Stimulated activated effector memory CD8-positive, alpha-beta T cell treated with anti-CD3 and anti-CD28 coated beads, Interleukin-12 subunit alpha, Interleukin-12 subunit beta, amount 100 ng/mL, for 72 hours (primary cell): ENCODE measurements at regions not wholly inside any gene's neighbourhood (a gene's known extent, or its start where the extent isn't known, plus 50 kb on each side); places are given as distances from the start of the nearest gene placed in this dataset.

Experiments
- ATAC-seq: fragments of 150-1000 bp; cut with Tn5 transposase; 2 replicates; pipeline ENCODE4 v1.10.0; 2021
- DNase-seq, 2 donors: peaks; one replicate each; pipeline ENCODE4 v3.0.0; 2021 to 2022; ENCODE audit warnings: low spot score in 2 of 2
- H3K27ac Mint-ChIP-seq: one replicate; pipeline ENCODE4 v1.8.0; 2022; ENCODE audit warnings: mild to moderate bottlenecking, mixed read lengths
- H3K36me3 Mint-ChIP-seq: one replicate; pipeline ENCODE4 v1.8.0; 2022; ENCODE audit warnings: mild to moderate bottlenecking, mixed read lengths
- H3K4me1 Mint-ChIP-seq: one replicate; pipeline ENCODE4 v1.8.0; 2022; ENCODE audit warnings: mixed read lengths
- H3K4me3 Mint-ChIP-seq: one replicate; pipeline ENCODE4 v1.8.0; 2022; ENCODE audit warnings: mild to moderate bottlenecking, mixed read lengths
- H3K9me3 Mint-ChIP-seq: one replicate; pipeline ENCODE4 v1.8.0; 2022; ENCODE audit warnings: mixed read lengths

DNA sequence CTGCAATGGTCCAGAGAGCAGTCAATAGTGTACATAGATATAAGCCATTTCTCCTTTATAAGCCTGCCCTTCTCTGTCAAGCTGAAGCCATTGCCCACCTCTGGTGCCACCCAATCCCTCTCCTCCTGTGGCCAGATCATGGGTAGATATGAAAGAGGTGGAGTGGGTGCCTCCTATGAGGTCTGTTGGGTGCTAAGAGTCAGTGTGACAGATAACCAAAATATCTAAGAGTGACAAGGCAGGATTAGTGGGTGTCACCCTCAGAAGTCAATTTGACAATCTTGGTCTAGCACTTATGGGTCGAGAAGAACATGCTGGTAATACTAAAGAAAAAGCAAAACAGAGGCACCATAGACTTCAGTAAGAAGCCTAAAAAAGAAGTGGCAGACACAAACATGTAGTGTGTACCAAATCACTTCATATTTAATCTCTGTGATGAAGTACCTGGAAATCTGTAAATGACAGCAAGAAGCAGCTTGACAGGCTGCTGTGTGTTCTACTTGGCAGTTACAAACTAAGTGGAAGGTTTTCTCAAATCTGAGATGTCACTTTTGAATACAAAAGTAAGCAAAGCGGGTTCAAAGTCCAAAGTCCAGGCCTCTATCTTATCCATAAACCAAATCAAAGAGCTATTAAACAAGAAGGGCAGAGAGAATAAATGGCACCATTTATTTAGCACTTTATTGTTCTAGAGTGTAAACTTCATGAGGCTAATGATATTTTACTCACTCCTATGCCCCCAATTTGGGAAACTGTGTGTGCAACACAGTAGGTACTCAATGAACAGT lies 118.9 kb upstream of the EOMES start:
- H3K36me3 Mint-ChIP-seq, result no peaks in the 10 kb centered on the region

DNA sequence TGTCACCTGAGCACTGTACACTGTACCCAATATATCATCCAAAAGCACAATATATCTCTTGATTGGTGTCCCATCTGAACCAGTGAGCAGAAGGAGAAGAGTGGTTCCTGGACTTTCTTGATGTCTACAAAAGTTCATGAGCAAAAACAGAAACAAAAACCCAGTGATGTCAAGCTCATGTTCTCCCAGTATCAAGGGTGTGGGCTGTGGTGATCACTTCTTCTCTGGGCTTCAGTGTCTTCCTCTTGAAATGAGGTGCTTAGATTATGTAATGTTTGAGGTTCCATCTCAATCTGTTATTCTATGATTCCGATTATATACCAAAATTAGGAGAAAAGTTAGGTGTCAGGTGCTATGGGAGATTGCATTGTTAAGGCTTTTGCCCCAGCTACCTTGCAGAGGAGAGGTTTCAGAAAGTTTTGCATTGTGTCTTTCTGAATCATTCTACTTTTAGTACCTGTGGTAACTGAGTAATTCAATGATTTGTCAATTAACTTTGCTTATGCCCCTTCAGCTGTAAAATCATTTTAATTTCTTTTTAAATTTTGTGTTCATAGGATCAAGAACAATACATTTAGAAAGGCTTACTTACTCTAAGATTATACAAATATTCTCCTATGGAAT lies 122.0 kb upstream of the EOMES start:
- DNase-seq (no peak), ATAC-seq (peak; percentile 85)
- Mint-ChIP-seq H3K4me3 (peak overlapping the region; percentile 9), H3K4me1 (peaks cover 58% of the 10 kb centered on the region), H3K9me3 (no peaks in the 10 kb centered on the region), H3K27ac (peak overlapping the region; percentile 60), H3K36me3 (no peaks in the 10 kb centered on the region)

More for the DNA sequence above, 118.9 kb upstream of the EOMES start:
- ATAC-seq (peak; percentile 80), DNase-seq (peak in 1 of 2 donors; percentile 55)
- no peaks in the 10 kb centered on the region for H3K9me3 Mint-ChIP-seq
- peaks cover 43% of the 10 kb centered on the region for H3K4me1 Mint-ChIP-seq
- no peak overlapping the region for H3K27ac Mint-ChIP-seq
- H3K4me3 Mint-ChIP-seq, result no peak overlapping the region

- peaks cover 38% of the 10 kb centered on the region for H3K4me1 Mint-ChIP-seq
- no peak overlapping the region for H3K27ac Mint-ChIP-seq
- H3K36me3 Mint-ChIP-seq, result no peaks in the 10 kb centered on the region
- H3K9me3 Mint-ChIP-seq, result no peaks in the 10 kb centered on the region
- no peak overlapping the region for H3K4me3 Mint-ChIP-seq
- ATAC-seq, result no peak
- no peak for DNase-seq
These were observed 125.6 kb upstream of the EOMES start for GRCh38 chr3:27847697-27848096.

DNA sequence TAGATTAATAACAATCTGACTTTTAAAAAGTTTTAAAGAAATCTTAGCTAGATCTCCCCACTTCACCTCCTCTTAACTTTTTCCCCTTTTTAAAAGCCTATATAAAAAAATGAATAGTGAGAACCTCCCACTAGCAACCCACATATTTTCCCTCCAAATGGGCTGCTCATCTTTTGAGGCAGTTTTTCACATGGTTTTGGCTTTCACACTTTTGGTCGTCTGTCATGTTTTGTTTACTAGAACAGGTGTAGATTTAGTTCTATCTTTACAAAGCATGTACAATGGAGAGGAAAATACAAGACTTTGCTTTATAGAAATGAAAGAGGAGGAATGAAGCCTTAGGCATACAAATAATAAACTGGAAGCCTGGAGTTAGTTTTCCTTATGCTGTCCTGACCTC lies 126.7 kb upstream of the EOMES start:
- Mint-ChIP-seq H3K4me1 (peaks cover 29% of the 10 kb centered on the region), H3K27ac (peak overlapping the region; percentile 65), H3K9me3 (peaks cover 4% of the 10 kb centered on the region), H3K36me3 (no peaks in the 10 kb centered on the region), H3K4me3 (no peak overlapping the region)
- ATAC-seq (peak; percentile 50), DNase-seq (no peak)

DNA sequence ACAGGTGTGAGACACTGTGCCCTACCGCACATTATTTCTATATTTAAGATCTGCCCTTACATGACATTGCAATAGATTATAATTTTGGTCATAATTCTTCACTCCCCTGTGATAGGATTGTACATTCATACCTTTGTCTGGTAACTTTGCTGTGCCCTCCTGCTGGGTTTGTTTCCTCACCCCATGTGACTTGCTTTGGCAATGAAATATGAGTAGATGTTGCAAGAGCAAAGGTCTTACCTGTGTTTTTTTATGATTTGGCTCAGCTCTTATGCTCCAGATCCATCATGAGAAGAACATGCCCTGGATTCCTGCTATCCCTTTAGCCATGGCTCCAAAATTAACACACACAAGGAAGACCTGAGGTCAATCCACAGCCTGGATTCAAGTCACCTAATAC lies 137.7 kb upstream of the EOMES start:
- no peak for DNase-seq
- H3K36me3 Mint-ChIP-seq, result no peaks in the 10 kb centered on the region
- peak overlapping the region; percentile 81 for H3K27ac Mint-ChIP-seq
- no peak for ATAC-seq
- peaks cover 6% of the 10 kb centered on the region for H3K9me3 Mint-ChIP-seq
- no peak overlapping the region for H3K4me3 Mint-ChIP-seq
- H3K4me1 Mint-ChIP-seq, result peaks cover 31% of the 10 kb centered on the region

DNA sequence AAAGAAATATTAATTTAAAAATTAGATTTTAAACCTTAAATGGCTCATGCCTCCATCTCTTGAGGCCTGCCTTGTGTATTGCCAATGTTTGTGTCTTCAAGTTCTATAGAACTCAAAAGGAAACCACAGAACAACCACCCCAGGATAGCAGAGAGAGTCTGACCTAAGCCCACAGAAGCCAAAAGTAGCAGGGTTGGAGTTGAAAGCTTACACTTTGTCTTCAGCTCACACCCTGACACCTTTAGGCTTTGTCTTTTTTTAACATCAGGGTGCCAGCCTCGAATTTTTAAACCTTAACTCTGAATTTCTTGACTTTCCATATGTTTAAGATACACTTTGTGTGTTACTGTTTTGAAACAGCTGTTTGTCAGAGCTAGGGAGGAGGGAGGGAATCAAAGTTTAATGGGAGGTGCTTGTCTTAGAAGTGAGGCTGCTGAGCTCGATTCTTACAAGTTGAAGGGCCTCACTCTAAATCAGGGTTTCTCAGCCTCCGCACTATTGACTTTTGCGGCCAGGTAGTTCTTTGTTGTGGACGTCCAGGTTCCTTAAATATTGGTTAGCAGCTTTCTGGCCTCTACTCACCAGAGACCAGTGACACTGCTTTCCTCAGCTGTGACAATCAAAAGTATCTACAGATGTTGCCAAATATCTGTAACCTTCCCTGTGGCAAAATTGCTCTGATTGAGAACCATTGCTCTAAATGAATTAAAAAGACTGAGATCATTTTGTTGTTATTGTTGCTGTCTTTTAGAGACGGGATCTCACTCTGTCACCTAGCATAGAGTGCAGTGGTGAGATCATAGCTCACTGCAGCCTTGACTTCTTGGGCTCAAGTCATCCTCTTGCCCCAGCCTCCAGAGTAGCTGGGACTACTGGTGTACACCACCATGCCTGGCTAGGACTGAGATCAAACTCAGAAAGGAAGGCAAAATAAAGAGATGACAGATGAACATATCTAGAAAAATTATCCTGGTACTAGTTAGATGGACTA lies 139.2 kb upstream of the EOMES start:
- ATAC-seq (peak; percentile 98), DNase-seq (peak in 1 of 2 donors; percentile 65)
- Mint-ChIP-seq H3K4me3 (peak overlapping the region; percentile 24), H3K36me3 (no peaks in the 10 kb centered on the region), H3K9me3 (peaks cover 6% of the 10 kb centered on the region), H3K27ac (peak overlapping the region; percentile 81), H3K4me1 (peaks cover 31% of the 10 kb centered on the region)

GRCh38 chr3:27865731-27866130 lies 143.6 kb upstream of the EOMES start:
- Mint-ChIP-seq H3K4me3 (no peak overlapping the region), H3K27ac (no peak overlapping the region), H3K4me1 (peaks cover 23% of the 10 kb centered on the region), H3K9me3 (peaks cover 19% of the 10 kb centered on the region), H3K36me3 (no peaks in the 10 kb centered on the region)
- DNase-seq (no peak), ATAC-seq (no peak)

DNA sequence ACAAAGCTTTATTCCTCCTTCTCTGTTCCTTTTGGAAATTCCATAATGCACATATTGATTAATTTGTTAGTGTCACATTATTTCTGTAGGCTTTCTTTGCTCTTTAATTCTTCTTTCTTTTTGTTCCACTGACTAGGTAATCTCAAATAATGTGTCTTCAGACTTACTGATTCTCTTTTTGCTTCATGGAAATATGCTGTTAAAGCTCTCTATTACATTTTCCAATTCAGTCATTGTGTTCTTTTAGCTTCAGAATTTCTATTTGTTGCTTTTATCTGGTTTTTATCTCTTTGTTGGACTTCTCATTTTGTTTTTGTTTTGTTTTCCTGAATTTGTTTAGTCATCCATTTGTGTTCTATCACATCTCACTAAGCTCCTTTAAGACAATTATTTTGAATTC lies 147.0 kb upstream of the EOMES start:
- peaks cover 21% of the 10 kb centered on the region for H3K9me3 Mint-ChIP-seq
- H3K27ac Mint-ChIP-seq, result no peak overlapping the region
- peaks cover 4% of the 10 kb centered on the region for H3K4me1 Mint-ChIP-seq
- no peak overlapping the region for H3K4me3 Mint-ChIP-seq
- no peak for ATAC-seq
- DNase-seq, result no peak
- no peaks in the 10 kb centered on the region for H3K36me3 Mint-ChIP-seq

DNA sequence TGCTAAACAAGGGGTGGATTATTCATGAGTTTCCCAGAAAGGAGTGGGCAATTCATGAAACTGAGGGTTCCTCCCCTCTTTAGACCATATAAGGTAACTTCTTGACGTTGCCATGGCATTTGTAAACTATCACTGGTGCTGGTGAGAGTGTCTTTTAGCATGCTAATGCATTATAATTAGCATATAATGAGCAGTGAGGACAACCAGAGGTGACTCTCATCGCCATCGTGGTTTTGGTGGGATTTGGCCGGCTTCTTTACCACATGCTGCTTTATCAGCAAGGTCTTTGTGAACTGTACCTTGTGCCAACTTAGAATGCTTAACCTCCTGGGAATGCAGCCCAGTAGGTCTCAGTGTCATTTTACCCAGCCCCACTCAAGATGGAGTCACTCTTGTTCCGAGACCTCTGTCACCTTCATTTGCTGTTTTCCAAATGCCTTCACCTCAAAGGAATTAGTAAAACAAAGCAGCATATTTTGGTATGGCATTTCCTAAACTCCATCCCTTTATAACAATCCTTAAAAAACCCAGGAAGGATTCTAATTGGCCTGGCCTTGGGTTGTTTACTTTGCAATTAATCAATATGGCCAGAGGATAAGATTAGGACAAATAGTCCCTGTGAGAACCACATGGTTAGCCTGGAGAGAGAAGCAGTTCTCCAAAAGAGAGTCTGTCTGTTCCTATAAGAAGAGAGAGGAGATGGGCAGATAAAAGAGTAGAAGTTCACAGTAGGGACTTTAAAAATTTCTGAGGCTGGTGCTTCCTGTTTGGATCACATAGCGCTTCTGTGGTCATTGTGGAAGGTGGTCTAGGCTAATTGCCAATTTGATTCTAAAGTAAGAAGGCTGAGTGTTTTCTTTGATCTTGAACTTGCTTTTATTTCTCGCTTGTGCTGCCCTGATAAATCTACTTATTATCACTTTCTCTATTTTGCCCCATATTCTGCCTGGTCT lies 155.2 kb upstream of the EOMES start:
- no peak overlapping the region for H3K27ac Mint-ChIP-seq
- no peaks in the 10 kb centered on the region for H3K9me3 Mint-ChIP-seq
- H3K4me3 Mint-ChIP-seq, result no peak overlapping the region
- H3K4me1 Mint-ChIP-seq, result peaks cover 47% of the 10 kb centered on the region
- no peak for DNase-seq
- ATAC-seq, result no peak
- peaks cover 6% of the 10 kb centered on the region for H3K36me3 Mint-ChIP-seq

- DNase-seq (no peak), ATAC-seq (no peak)
- H3K36me3 Mint-ChIP-seq, result peaks cover 6% of the 10 kb centered on the region
- peaks cover 47% of the 10 kb centered on the region for H3K4me1 Mint-ChIP-seq
- H3K4me3 Mint-ChIP-seq, result no peak overlapping the region
- H3K27ac Mint-ChIP-seq, result no peak overlapping the region
- H3K9me3 Mint-ChIP-seq, result no peaks in the 10 kb centered on the region
These were observed 155.9 kb upstream of the EOMES start for GRCh38 chr3:27878014-27878383.

GRCh38 chr3:27880969-27881892 lies 159.1 kb upstream of the EOMES start:
- Mint-ChIP-seq H3K27ac (peak overlapping the region; percentile 63), H3K4me3 (peak overlapping the region; percentile 67), H3K4me1 (peaks cover 51% of the 10 kb centered on the region), H3K9me3 (no peaks in the 10 kb centered on the region), H3K36me3 (peaks cover 5% of the 10 kb centered on the region)
- peak in 1 of 2 donors; percentile 61 for DNase-seq
- peak; percentile 61 for ATAC-seq

GRCh38 chr3:27883266-27883665 lies 161.1 kb upstream of the EOMES start:
- no peak for ATAC-seq
- no peak for DNase-seq
- no peak overlapping the region for H3K4me3 Mint-ChIP-seq
- no peaks in the 10 kb centered on the region for H3K36me3 Mint-ChIP-seq
- peaks cover 43% of the 10 kb centered on the region for H3K4me1 Mint-ChIP-seq
- H3K27ac Mint-ChIP-seq, result no peak overlapping the region
- H3K9me3 Mint-ChIP-seq, result no peaks in the 10 kb centered on the region

DNA sequence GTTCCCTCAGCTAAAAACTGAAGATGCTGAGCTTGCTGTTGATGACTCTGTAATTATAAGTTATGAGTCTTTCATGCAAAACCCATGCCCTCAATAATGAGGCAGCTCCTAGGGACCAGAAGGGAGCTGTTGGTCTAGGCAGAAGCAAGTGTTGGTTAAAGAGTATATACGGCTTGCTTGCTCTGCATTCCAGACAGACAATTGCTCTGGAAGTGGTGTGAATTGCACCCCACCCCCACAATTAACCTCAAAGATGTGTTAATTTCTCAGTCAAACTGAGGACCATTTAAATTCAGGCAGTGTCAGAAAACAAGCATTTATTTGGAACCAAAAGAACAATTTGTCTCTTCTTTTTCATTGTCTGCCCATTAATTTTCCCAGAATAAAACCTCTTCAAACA lies 163.5 kb upstream of the EOMES start:
- H3K27ac Mint-ChIP-seq, result no peak overlapping the region
- no peak overlapping the region for H3K4me3 Mint-ChIP-seq
- no peaks in the 10 kb centered on the region for H3K9me3 Mint-ChIP-seq
- DNase-seq (no peak), ATAC-seq (no peak)
- peaks cover 26% of the 10 kb centered on the region for H3K4me1 Mint-ChIP-seq
- no peaks in the 10 kb centered on the region for H3K36me3 Mint-ChIP-seq

DNA sequence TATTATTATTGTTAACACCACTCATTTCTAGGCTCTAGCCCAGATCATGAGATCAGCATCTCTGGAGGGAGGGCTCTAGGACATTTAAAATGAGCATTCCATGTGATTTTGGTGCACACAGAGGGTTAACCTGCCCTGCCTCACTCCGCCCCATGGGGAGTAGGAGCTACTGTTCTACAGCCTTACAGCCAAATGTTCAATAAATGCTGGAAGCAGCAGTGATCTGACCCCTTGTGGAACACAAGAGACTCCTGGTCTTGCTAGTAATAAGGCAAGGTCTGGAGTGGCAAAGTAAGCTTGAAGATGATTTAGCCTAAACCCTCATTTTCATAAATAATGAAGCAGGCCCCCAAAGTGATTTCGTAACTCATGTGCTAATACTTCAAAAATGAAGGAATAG lies 166.4 kb upstream of the EOMES start:
- DNase-seq, result no peak
- no peak overlapping the region for H3K27ac Mint-ChIP-seq
- peaks cover 14% of the 10 kb centered on the region for H3K9me3 Mint-ChIP-seq
- H3K36me3 Mint-ChIP-seq, result no peaks in the 10 kb centered on the region
- H3K4me3 Mint-ChIP-seq, result no peak overlapping the region
- no peak for ATAC-seq
- peaks cover 12% of the 10 kb centered on the region for H3K4me1 Mint-ChIP-seq
